ENCODE measurements at regions not wholly inside any gene's neighbourhood (a gene's known extent, or its start where the extent isn't known, plus 50 kb on each side); places are given as distances from the start of the nearest gene placed in this dataset.

DNA sequence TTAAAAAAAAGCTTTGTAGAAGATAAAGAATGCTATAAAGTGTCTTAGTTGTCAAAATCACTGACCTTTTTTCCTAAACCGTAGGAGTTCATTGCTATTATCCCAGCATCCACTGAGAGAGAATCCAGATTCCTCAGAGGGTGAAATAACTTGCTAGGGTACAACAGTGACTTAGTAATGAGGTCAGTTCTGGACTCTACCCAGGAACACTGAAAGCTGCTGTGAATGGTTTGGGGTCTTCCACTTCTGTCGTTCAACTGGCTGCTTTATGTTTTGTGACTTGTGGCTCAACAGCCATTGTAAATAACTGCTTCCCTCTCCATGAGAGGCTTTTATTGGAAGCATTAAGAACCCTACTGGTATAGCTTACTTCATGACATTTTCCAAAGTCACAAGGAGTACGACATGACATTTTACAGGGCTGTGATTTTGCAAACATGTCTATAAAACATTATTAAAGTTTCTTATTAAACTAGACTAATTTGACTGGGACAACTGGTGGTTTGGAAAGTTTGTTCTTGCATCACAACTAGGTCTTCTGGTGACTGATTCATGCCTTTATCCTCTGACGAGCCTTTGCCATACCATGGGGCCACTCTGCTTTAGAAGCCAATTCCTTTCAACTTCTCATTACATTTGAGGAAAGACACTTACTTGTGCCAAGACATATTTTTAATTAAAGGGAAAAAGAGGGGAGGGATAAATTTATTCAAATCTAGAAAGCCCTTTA, 92.2 kb upstream of the CDH11 start:
- ATAC-seq (ENCODE audit: low read depth): no peak
- ChIA-PET POLR2A (ENCODE audit: unreplicated experiment) (no interaction called here), CTCF (no interaction called here)
- H4K20me1 ChIP-seq (ENCODE audit: insufficient read depth, low read length): no peaks in the 10 kb centered on the region
- no peak overlapping the region for H3K4ac ChIP-seq (ENCODE audit: low read depth, low read length)
- H4K8ac ChIP-seq (ENCODE audit: low read depth in 2 of 2, low read length in 2 of 2): no peak overlapping the region
- DNase-seq: peak; percentile 17
- no peaks in the 10 kb centered on the region for H3K9me3 ChIP-seq (ENCODE audit: control insufficient read depth, insufficient read depth, low read length)
- H3K27ac ChIP-seq (ENCODE audit: insufficient read depth, low read length): no peak overlapping the region
- H3K9me1 ChIP-seq (ENCODE audit: insufficient read depth, low read length): no peaks in the 10 kb centered on the region
- H2BK120ac ChIP-seq (ENCODE audit: low read depth, low read length): no peak overlapping the region
- peak overlapping the region; percentile 44; the same call in 1 of the 2 replicates for H3K18ac ChIP-seq (ENCODE audit: low read depth, low read length)
- no TSS peak for BruUV-seq (replicated peaks)
- H3K4me1 ChIP-seq (ENCODE audit: control insufficient read depth, insufficient read depth, low read length): no peaks in the 10 kb centered on the region
- H2AK5ac ChIP-seq (ENCODE audit: low read depth, low read length): no peak overlapping the region
- H4K91ac ChIP-seq (ENCODE audit: insufficient read depth, low read depth, low read length): no peak overlapping the region
- intact Hi-C loops (cut with micrococcal nuclease): no loop called here
- no peak overlapping the region for H3K23ac ChIP-seq (ENCODE audit: low read depth, low read length)
- no peak overlapping the region for H2AK9ac ChIP-seq (replicated peaks; ENCODE audit: low read depth, low read length, poor library complexity)
- no peak overlapping the region for H2BK5ac ChIP-seq (ENCODE audit: low read depth, low read length, poor library complexity, severe bottlenecking)
- H3K56ac ChIP-seq (ENCODE audit: extremely low read depth, insufficient read depth, low read length): no peak overlapping the region
- H3K36me3 ChIP-seq (ENCODE audit: control insufficient read depth, insufficient read depth, low read length): no peaks in the 10 kb centered on the region
- dilution Hi-C loops (cut with HindIII; ENCODE audit: low sequenced_read_pairs, unreplicated experiment): no loop called here
- no peaks in the 10 kb centered on the region for H3K79me1 ChIP-seq (ENCODE audit: low read depth in 1 of 2, low read length in 2 of 2)
- H3K27me3 ChIP-seq (ENCODE audit: control insufficient read depth, insufficient read depth, low read length): no peaks in the 10 kb centered on the region; the same call in 1 of the 2 replicates
- no peak overlapping the region for H3K4me2 ChIP-seq (ENCODE audit: low read depth, low read length)
- no CpG with 5 or more reads among the region's 4 CpGs for WGBS, 2 experiments (ENCODE audit: extremely low coverage in 2 of 2, insufficient read length in 1 of 2)
- H3K14ac ChIP-seq (replicated peaks; ENCODE audit: low read depth, low read length): no peak overlapping the region
- no peak overlapping the region for H4K5ac ChIP-seq (ENCODE audit: low read depth, low read length)
- no peak overlapping the region for H3K4me3 ChIP-seq (ENCODE audit: insufficient read depth, low read depth, low read length)
- H2AFZ ChIP-seq (replicated peaks; ENCODE audit: low read length, poor library complexity): no peak overlapping the region
- no peak overlapping the region for H2BK20ac ChIP-seq (ENCODE audit: low read depth, low read length)
- H3K9ac ChIP-seq (ENCODE audit: low read depth, low read length): no peak overlapping the region
- H2BK15ac ChIP-seq (ENCODE audit: low read depth, low read length): no peak overlapping the region
- 0 out of 2 replicates have a peak, but pooled peaks have one; percentile 24 for TF ChIP-seq CEBPB (IDR thresholded peaks at IDR 0.05; ENCODE audit: low read depth, low read length)
- TF ChIP-seq RFX5 (IDR thresholded peaks at IDR 0.05; ENCODE audit: low read depth, low read length): no peak
- in situ Hi-C loops (cut with MboI; ENCODE audit: low sequenced_read_pairs): no loop called here
